ENCODE measurements at regions not wholly inside any gene's neighbourhood (a gene's known extent, or its start where the extent isn't known, plus 50 kb on each side); places are given as distances from the start of the nearest gene placed in this dataset.

DNA sequence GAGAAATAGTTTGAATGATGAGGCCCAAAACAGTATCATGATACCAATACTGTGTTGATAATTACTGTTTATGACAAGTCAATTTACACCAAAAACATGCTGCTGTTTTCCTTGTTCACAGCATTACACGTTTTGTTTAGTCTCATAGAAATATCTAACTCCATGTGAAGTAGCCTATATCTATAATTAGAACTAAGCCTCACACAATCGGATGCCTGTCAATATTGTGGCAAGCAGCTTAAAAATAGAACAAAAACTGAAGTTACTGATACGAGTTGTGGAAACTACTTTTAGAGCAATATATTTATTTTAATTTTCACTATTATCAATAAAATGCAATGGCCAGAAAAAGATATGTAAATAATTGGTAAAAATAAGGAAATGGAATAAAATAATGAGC is 470.8 kb downstream of the ZEB2 start:
- H3K27me3 ChIP-seq (ENCODE audit: insufficient read depth, low read depth, severe bottlenecking): no peaks in the 10 kb centered on the region
- no peak overlapping the region for H3K27ac ChIP-seq
- no peak overlapping the region for H3K4me3 ChIP-seq (ENCODE audit: low read depth, low read length)
- no peaks in the 10 kb centered on the region for H3K36me3 ChIP-seq
- no peak for DNase-seq
- TF ChIP-seq, protein P1, sequence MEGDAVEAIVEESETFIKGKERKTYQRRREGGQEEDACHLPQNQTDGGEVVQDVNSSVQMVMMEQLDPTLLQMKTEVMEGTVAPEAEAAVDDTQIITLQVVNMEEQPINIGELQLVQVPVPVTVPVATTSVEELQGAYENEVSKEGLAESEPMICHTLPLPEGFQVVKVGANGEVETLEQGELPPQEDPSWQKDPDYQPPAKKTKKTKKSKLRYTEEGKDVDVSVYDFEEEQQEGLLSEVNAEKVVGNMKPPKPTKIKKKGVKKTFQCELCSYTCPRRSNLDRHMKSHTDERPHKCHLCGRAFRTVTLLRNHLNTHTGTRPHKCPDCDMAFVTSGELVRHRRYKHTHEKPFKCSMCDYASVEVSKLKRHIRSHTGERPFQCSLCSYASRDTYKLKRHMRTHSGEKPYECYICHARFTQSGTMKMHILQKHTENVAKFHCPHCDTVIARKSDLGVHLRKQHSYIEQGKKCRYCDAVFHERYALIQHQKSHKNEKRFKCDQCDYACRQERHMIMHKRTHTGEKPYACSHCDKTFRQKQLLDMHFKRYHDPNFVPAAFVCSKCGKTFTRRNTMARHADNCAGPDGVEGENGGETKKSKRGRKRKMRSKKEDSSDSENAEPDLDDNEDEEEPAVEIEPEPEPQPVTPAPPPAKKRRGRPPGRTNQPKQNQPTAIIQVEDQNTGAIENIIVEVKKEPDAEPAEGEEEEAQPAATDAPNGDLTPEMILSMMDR (IDR thresholded peaks at IDR 0.05; ENCODE audit: low read depth, low read length): no peak
- no peaks in the 10 kb centered on the region for H3K9me3 ChIP-seq (ENCODE audit: severe bottlenecking)

DNA sequence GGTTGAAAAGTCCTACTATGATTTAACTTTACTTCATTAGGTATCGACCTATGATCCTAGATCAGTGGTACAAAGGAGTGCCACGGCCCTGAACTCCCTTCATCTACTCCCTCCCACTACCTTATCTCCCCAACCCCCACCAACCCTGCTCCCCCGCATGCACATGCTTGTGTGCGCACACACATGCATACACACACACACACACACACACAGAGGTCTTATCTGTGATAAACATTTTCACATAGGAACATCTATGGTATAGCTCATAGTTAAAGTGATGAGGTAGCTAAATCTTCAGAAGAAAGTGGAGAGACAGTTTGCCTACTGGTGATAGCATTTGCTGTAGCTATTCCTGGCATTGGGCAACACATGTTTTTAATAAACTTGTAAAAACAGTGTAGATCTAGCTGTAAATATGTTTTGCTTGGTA is 471.3 kb downstream of the ZEB2 start:
- Histone ChIP-seq H3K27ac (no peak overlapping the region), H3K27me3 (ENCODE audit: insufficient read depth, low read depth, severe bottlenecking) (no peaks in the 10 kb centered on the region), H3K9me3 (ENCODE audit: severe bottlenecking) (no peaks in the 10 kb centered on the region), H3K36me3 (no peaks in the 10 kb centered on the region), H3K4me3 (ENCODE audit: low read depth, low read length) (no peak overlapping the region)
- DNase-seq: no peak
- TF ChIP-seq, protein P1 (IDR thresholded peaks at IDR 0.05; ENCODE audit: low read depth, low read length): no peak

DNA sequence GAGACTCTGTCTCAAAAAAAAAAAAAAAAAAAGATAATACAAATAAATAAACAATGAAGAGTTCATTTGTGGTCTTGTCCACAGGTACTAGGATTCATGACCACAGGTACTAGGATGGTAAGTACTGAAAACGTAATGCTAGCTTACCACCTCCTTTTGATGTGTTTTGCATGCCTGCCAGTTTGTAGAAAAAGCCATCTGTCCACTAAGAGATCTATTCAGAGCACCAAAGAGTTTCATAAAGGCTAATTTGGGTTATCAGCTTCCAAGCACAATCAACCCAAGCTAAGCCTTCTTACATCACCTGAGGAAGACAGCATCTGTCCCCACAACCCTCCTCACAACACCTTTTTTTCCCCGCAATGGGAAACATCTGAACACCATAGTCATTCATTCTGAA is 477.2 kb downstream of the ZEB2 start:
- peak; percentile 11 for DNase-seq
- TF ChIP-seq, protein P1 (IDR thresholded peaks at IDR 0.05; ENCODE audit: low read depth, low read length): no peak
- Histone ChIP-seq H3K9me3 (ENCODE audit: severe bottlenecking) (no peaks in the 10 kb centered on the region), H3K4me3 (ENCODE audit: low read depth, low read length) (no peak overlapping the region), H3K27me3 (ENCODE audit: insufficient read depth, low read depth, severe bottlenecking) (no peaks in the 10 kb centered on the region), H3K27ac (no peak overlapping the region), H3K36me3 (no peaks in the 10 kb centered on the region)

DNA sequence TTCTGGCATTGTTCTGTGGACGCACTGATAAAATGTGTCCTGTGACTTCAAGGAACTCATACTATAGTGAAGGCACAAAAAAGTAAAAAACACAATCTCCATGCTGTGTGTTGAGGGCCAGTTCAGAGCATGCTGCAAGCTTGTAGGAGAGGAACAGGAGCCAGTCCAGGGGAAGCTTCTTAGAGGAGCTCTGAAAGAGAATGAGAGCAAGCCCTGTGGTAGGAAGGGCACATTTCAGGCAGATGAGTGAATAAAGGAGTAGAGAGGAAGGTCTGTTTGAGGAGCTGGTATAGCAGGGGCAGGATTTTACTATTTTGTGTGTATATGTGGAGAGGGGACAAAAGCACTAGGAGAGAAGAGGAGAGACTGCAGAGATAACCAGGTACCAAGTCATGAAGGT is 478.3 kb downstream of the ZEB2 start:
- TF ChIP-seq, protein P1 (IDR thresholded peaks at IDR 0.05; ENCODE audit: low read depth, low read length): no peak
- H3K9me3 ChIP-seq (ENCODE audit: severe bottlenecking): no peaks in the 10 kb centered on the region
- DNase-seq: no peak
- no peak overlapping the region for H3K27ac ChIP-seq
- H3K36me3 ChIP-seq: no peaks in the 10 kb centered on the region
- no peak overlapping the region for H3K4me3 ChIP-seq (ENCODE audit: low read depth, low read length)
- H3K27me3 ChIP-seq (ENCODE audit: insufficient read depth, low read depth, severe bottlenecking): no peaks in the 10 kb centered on the region

DNA sequence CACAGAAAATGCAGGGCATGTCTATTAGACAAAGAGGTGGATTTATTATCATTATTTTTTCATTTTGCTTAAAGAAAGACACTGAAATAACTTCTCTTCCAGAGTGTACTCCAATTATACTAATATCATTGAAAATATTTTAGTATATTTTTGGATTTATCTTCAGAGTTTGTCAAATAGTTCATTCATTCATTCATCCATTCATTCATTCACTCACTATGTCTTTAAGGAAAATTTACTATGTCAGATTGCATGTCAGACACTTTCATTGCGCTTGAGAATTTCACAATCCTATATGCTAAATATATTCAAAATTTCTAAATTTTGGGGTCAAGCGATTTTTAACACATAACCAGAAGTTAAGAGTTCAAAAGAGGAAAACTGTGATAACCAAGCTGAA is 479.1 kb downstream of the ZEB2 start:
- TF ChIP-seq, protein P1 (IDR thresholded peaks at IDR 0.05; ENCODE audit: low read depth, low read length): no peak
- H3K4me3 ChIP-seq (ENCODE audit: low read depth, low read length): no peak overlapping the region

DNA sequence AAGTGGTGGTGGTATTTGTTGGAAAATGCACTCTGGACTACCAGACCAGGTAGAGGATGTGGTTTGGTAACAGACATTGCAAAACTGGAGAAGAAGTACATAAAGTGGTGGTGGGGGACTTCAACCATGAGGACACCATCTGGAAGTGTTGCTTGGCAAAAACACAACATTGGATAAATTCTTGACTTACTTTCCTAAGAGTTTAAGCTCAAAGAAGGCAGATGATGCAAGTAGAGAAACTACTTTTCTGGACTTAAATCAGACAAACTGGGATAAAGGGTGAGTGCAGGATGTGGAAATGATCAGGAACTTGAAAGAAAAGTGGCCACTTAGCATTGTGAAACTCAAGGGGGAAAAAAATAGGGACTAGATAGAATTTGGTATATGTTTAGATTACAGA is 487.4 kb downstream of the ZEB2 start:
- H3K27ac ChIP-seq: no peak overlapping the region
- no peak for DNase-seq
- H3K9me3 ChIP-seq (ENCODE audit: severe bottlenecking): no peaks in the 10 kb centered on the region
- TF ChIP-seq, protein P1 (IDR thresholded peaks at IDR 0.05; ENCODE audit: low read depth, low read length): no peak
- H3K36me3 ChIP-seq: no peaks in the 10 kb centered on the region
- no peaks in the 10 kb centered on the region for H3K27me3 ChIP-seq (ENCODE audit: insufficient read depth, low read depth, severe bottlenecking)
- no peak overlapping the region for H3K4me3 ChIP-seq (ENCODE audit: low read depth, low read length)

More for the DNA sequence above, 479.1 kb downstream of the ZEB2 start:
- Histone ChIP-seq H3K36me3 (no peaks in the 10 kb centered on the region), H3K27ac (no peak overlapping the region), H3K27me3 (ENCODE audit: insufficient read depth, low read depth, severe bottlenecking) (no peaks in the 10 kb centered on the region), H3K9me3 (ENCODE audit: severe bottlenecking) (no peaks in the 10 kb centered on the region)
- DNase-seq: no peak

All from WERI-Rb-1 (cell line).